ENCODE measurements at regions not wholly inside any gene's neighbourhood (a gene's known extent, or its start where the extent isn't known, plus 50 kb on each side); places are given as distances from the start of the nearest gene placed in this dataset.

- H2AK5ac ChIP-seq (ENCODE audit: low read length) = no peak overlapping the region
- H3K14ac ChIP-seq (ENCODE audit: low read length) = no peak overlapping the region
- H2BK120ac ChIP-seq (ENCODE audit: insufficient read depth, low read length, poor library complexity) = no peak overlapping the region
- no peaks in the 10 kb centered on the region for H3K27me3 ChIP-seq (ENCODE audit: insufficient read depth, low read length)
- H3K79me2 ChIP-seq (ENCODE audit: control insufficient read depth, insufficient read depth, low read length, poor library complexity) = no peaks in the 10 kb centered on the region
- H4K8ac ChIP-seq (ENCODE audit: low read depth, low read length) = no peak overlapping the region
- H3K36me3 ChIP-seq (ENCODE audit: control insufficient read depth in 1 of 2, insufficient read depth in 2 of 2, low read length in 2 of 2) = no peaks in the 10 kb centered on the region
- no peak overlapping the region for H2BK5ac ChIP-seq (ENCODE audit: low read depth, low read length, poor library complexity)
- no peak overlapping the region for H4K91ac ChIP-seq (ENCODE audit: low read depth, low read length)
- H3K18ac ChIP-seq (ENCODE audit: low read length) = no peak overlapping the region
- no peaks in the 10 kb centered on the region for H3K9me3 ChIP-seq (ENCODE audit: insufficient read depth, low read depth, low read length)
- no peak overlapping the region for H3K23ac ChIP-seq (ENCODE audit: low read length)
- no peaks in the 10 kb centered on the region for H3K79me1 ChIP-seq (ENCODE audit: low read length)
- no CpG with 5 or more reads among the region's 2 CpGs for WGBS (ENCODE audit: extremely low coverage, insufficient coverage, insufficient read length)
- no peaks in the 10 kb centered on the region for H3K4me1 ChIP-seq (ENCODE audit: control insufficient read depth in 1 of 2, insufficient read depth in 2 of 2, low read length in 2 of 2)
- H4K12ac ChIP-seq (ENCODE audit: low read depth, low read length) = no peak overlapping the region
- no peak overlapping the region for H3K4ac ChIP-seq (ENCODE audit: low read depth, low read length)
- H2BK12ac ChIP-seq (ENCODE audit: low read length) = no peak overlapping the region
- no peak overlapping the region for H3K4me3 ChIP-seq (ENCODE audit: low read depth, low read length)
- no peak overlapping the region for H3K27ac ChIP-seq (ENCODE audit: low read depth, low read length)
- no peak for DNase-seq
- no peak overlapping the region for H2AFZ ChIP-seq (ENCODE audit: insufficient read depth, low read length, poor library complexity)
- H3K4me2 ChIP-seq (ENCODE audit: low read length) = no peak overlapping the region
- no peak overlapping the region for H3K9ac ChIP-seq (ENCODE audit: low read length)
These were observed 737.9 kb upstream of the WWC1 start for GRCh38 chr5:167553511-167553910.

- Histone ChIP-seq H3K27ac (ENCODE audit: low read depth, low read length) (no peak overlapping the region), H3K23ac (ENCODE audit: low read length) (no peak overlapping the region), H3K9ac (ENCODE audit: low read length) (no peak overlapping the region), H2AK5ac (ENCODE audit: low read length) (no peak overlapping the region), H3K4me2 (ENCODE audit: low read length) (no peak overlapping the region), H4K91ac (ENCODE audit: low read depth, low read length) (no peak overlapping the region), H4K12ac (ENCODE audit: low read depth, low read length) (no peak overlapping the region), H2AFZ (ENCODE audit: insufficient read depth, low read length, poor library complexity) (no peak overlapping the region), H3K36me3 (ENCODE audit: control insufficient read depth in 1 of 2, insufficient read depth in 2 of 2, low read length in 2 of 2) (no peaks in the 10 kb centered on the region), H2BK12ac (ENCODE audit: low read length) (no peak overlapping the region), H4K8ac (ENCODE audit: low read depth, low read length) (no peak overlapping the region), H2BK120ac (ENCODE audit: insufficient read depth, low read length, poor library complexity) (no peak overlapping the region), H3K9me3 (ENCODE audit: insufficient read depth, low read depth, low read length) (no peaks in the 10 kb centered on the region), H3K27me3 (ENCODE audit: insufficient read depth, low read length) (no peaks in the 10 kb centered on the region), H3K18ac (ENCODE audit: low read length) (no peak overlapping the region), H3K79me1 (ENCODE audit: low read length) (no peaks in the 10 kb centered on the region), H3K14ac (ENCODE audit: low read length) (no peak overlapping the region), H3K4me3 (ENCODE audit: low read depth, low read length) (no peak overlapping the region), H3K79me2 (ENCODE audit: control insufficient read depth, insufficient read depth, low read length, poor library complexity) (no peaks in the 10 kb centered on the region), H2BK5ac (ENCODE audit: low read depth, low read length, poor library complexity) (no peak overlapping the region), H3K4ac (ENCODE audit: low read depth, low read length) (no peak overlapping the region), H3K4me1 (ENCODE audit: control insufficient read depth in 1 of 2, insufficient read depth in 2 of 2, low read length in 2 of 2) (no peaks in the 10 kb centered on the region)
- no peak for DNase-seq
- WGBS (ENCODE audit: extremely low coverage, insufficient coverage, insufficient read length) = no CpG with 5 or more reads among the region's 7 CpGs
These were observed 736.7 kb upstream of the WWC1 start for GRCh38 chr5:167554564-167555290.

GRCh38 chr5:167555565-167556166 is 735.8 kb upstream of the WWC1 start:
- no peak overlapping the region for H2AK5ac ChIP-seq (ENCODE audit: low read length)
- H2AFZ ChIP-seq (ENCODE audit: insufficient read depth, low read length, poor library complexity) = no peak overlapping the region
- H4K12ac ChIP-seq (ENCODE audit: low read depth, low read length) = no peak overlapping the region
- no peak overlapping the region for H3K9ac ChIP-seq (ENCODE audit: low read length)
- no peaks in the 10 kb centered on the region for H3K79me1 ChIP-seq (ENCODE audit: low read length)
- H2BK5ac ChIP-seq (ENCODE audit: low read depth, low read length, poor library complexity) = no peak overlapping the region
- H3K4me3 ChIP-seq (ENCODE audit: low read depth, low read length) = no peak overlapping the region
- H3K27ac ChIP-seq (ENCODE audit: low read depth, low read length) = no peak overlapping the region
- no peak overlapping the region for H4K8ac ChIP-seq (ENCODE audit: low read depth, low read length)
- H3K23ac ChIP-seq (ENCODE audit: low read length) = no peak overlapping the region
- no peaks in the 10 kb centered on the region for H3K79me2 ChIP-seq (ENCODE audit: control insufficient read depth, insufficient read depth, low read length, poor library complexity)
- H4K91ac ChIP-seq (ENCODE audit: low read depth, low read length) = no peak overlapping the region
- H3K36me3 ChIP-seq (ENCODE audit: control insufficient read depth in 1 of 2, insufficient read depth in 2 of 2, low read length in 2 of 2) = no peaks in the 10 kb centered on the region
- H3K14ac ChIP-seq (ENCODE audit: low read length) = no peak overlapping the region
- H3K27me3 ChIP-seq (ENCODE audit: insufficient read depth, low read length) = no peaks in the 10 kb centered on the region
- DNase-seq = no peak
- no CpG with 5 or more reads among the region's 10 CpGs for WGBS (ENCODE audit: extremely low coverage, insufficient coverage, insufficient read length)
- no peak overlapping the region for H3K4me2 ChIP-seq (ENCODE audit: low read length)
- no peak overlapping the region for H2BK120ac ChIP-seq (ENCODE audit: insufficient read depth, low read length, poor library complexity)
- no peaks in the 10 kb centered on the region for H3K9me3 ChIP-seq (ENCODE audit: insufficient read depth, low read depth, low read length)
- no peak overlapping the region for H2BK12ac ChIP-seq (ENCODE audit: low read length)
- no peak overlapping the region for H3K18ac ChIP-seq (ENCODE audit: low read length)
- no peaks in the 10 kb centered on the region for H3K4me1 ChIP-seq (ENCODE audit: control insufficient read depth in 1 of 2, insufficient read depth in 2 of 2, low read length in 2 of 2)
- no peak overlapping the region for H3K4ac ChIP-seq (ENCODE audit: low read depth, low read length)

- no peaks in the 10 kb centered on the region for H3K27me3 ChIP-seq (ENCODE audit: insufficient read depth, low read length)
- peaks cover 2% of the 10 kb centered on the region for H3K9me3 ChIP-seq (ENCODE audit: insufficient read depth, low read depth, low read length)
- no peak overlapping the region for H3K9ac ChIP-seq (ENCODE audit: low read length)
- H3K79me2 ChIP-seq (ENCODE audit: control insufficient read depth, insufficient read depth, low read length, poor library complexity) = no peaks in the 10 kb centered on the region
- no peak overlapping the region for H2BK12ac ChIP-seq (ENCODE audit: low read length)
- no peak for DNase-seq
- no peak overlapping the region for H4K91ac ChIP-seq (ENCODE audit: low read depth, low read length)
- H3K23ac ChIP-seq (ENCODE audit: low read length) = no peak overlapping the region
- no peaks in the 10 kb centered on the region for H3K4me1 ChIP-seq (ENCODE audit: control insufficient read depth in 1 of 2, insufficient read depth in 2 of 2, low read length in 2 of 2)
- H2BK5ac ChIP-seq (ENCODE audit: low read depth, low read length, poor library complexity) = no peak overlapping the region
- no peak overlapping the region for H2AK5ac ChIP-seq (ENCODE audit: low read length)
- no peak overlapping the region for H3K18ac ChIP-seq (ENCODE audit: low read length)
- H4K12ac ChIP-seq (ENCODE audit: low read depth, low read length) = no peak overlapping the region
- H3K36me3 ChIP-seq (ENCODE audit: control insufficient read depth in 1 of 2, insufficient read depth in 2 of 2, low read length in 2 of 2) = no peaks in the 10 kb centered on the region
- H2BK120ac ChIP-seq (ENCODE audit: insufficient read depth, low read length, poor library complexity) = no peak overlapping the region
- WGBS (ENCODE audit: extremely low coverage, insufficient coverage, insufficient read length) = no CpG with 5 or more reads among the region's 2 CpGs
- H3K4me3 ChIP-seq (ENCODE audit: low read depth, low read length) = no peak overlapping the region
- no peak overlapping the region for H2AFZ ChIP-seq (ENCODE audit: insufficient read depth, low read length, poor library complexity)
- H3K4me2 ChIP-seq (ENCODE audit: low read length) = no peak overlapping the region
- H3K4ac ChIP-seq (ENCODE audit: low read depth, low read length) = no peak overlapping the region
- H3K79me1 ChIP-seq (ENCODE audit: low read length) = no peaks in the 10 kb centered on the region
- H4K8ac ChIP-seq (ENCODE audit: low read depth, low read length) = no peak overlapping the region
- no peak overlapping the region for H3K14ac ChIP-seq (ENCODE audit: low read length)
- H3K27ac ChIP-seq (ENCODE audit: low read depth, low read length) = no peak overlapping the region
These were observed 734.1 kb upstream of the WWC1 start for GRCh38 chr5:167557359-167557758.

All from trophoblast cell (in vitro differentiated cells and primary cell).